Hematopoietic multipotent progenitor cell treated with erythropoietin and hydrocortisone succinate and interleukin-3 and kit ligand, for 15 days (in vitro differentiated cells): ENCODE measurements at regions not wholly inside any gene's neighbourhood (a gene's known extent, or its start where the extent isn't known, plus 50 kb on each side); places are given as distances from the start of the nearest gene placed in this dataset.

Experiments used
- DNase-seq: peaks from one replicate; pipeline ENCODE4 v3.0.0-alpha.2; 2015; ENCODE audit warnings: low spot score

GRCh38 chr9:16133556-16134227, 580.8 kb downstream of the CCDC171 start:
- peak; percentile 67 for DNase-seq

GRCh38 chr9:16134351-16134750, 581.5 kb downstream of the CCDC171 start:
- no peak for DNase-seq

DNA sequence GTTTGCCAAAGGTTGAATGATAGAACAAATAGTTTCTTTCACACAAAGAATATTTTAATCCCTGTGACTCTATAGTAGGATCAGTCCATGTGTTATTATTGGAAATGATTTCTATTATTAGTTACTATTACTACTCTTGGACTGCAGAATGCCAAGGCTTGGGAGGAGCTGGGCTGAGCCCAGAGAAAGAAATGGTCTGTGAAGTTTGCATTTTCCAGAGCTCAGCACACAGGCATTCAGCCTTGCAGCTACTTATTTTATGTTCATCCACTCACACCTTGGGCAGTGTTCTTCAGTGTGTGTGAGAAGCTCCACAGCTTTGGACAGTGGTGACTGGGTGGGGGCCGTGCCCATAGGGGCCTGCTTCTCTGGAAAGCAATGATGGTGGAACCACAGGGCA, 583.1 kb downstream of the CCDC171 start:
- DNase-seq: no peak

GRCh38 chr9:16136451-16136850, 583.6 kb downstream of the CCDC171 start:
- DNase-seq: no peak

- no peak for DNase-seq
Measured at GRCh38 chr9:16136961-16137360, 584.1 kb downstream of the CCDC171 start.

DNA sequence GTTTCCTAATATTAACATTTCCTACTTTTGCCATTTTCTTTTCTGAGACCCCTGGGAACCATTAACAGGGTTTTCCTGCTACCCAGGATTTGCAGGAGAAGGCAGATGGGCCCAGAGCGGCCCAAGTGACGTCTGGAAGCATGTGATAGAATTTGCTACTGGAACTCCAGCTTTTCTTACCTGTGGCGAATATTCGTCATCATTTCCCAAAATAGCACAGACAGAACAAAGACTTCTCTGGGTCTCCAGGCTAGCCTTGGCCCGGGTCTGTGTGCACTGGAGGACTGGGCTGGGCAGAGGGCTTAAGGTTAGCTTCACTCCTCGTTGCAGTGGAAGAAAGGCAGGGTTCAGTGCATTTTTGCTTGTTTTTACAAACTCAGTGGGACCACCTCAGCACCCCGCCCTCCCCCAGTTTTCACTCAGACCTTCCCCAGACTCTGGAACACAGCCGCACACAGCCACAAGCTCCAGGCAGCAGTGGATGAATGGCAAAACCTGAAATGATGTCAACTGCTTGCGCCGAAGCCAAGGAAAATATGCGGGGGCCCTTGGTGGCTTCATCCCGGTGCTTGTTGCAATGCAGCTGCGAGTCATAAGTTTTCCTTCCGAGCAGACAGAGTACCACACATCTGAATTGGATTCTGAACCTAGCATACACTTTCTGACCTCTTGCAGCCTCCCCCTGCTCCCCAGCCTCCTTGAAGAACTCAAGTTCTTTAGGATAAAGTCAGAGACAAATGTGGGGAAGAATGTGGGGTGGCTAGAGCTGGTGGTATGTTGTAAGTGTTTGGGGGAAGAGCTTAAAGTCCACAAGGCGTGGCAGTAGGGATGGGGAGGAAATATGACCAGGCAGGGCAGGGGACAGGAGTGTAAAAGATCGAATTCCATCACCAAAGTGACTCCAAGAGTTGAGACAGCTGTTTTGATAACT, 586.0 kb downstream of the CCDC171 start:
- no peak for DNase-seq

DNA sequence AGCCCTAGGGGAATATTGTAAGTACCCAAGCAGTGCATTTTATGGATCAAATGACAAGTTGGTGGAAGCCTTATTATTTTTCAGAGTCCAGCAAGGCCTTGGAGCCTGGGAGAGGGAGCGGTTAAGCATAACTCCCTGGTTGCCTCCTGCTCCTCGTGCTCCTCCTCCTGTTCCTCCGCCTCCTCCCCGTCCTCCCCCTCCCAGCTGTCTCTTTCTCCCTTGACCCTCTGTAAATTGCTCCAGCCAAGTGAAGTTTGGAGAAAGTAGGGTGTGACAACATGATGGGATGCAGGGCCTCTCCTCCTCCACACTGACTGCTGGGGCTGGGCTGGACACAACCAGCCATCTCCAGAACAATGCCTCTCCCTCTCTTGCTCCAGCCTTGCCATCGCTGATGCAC, 586.9 kb downstream of the CCDC171 start:
- DNase-seq: no peak

DNA sequence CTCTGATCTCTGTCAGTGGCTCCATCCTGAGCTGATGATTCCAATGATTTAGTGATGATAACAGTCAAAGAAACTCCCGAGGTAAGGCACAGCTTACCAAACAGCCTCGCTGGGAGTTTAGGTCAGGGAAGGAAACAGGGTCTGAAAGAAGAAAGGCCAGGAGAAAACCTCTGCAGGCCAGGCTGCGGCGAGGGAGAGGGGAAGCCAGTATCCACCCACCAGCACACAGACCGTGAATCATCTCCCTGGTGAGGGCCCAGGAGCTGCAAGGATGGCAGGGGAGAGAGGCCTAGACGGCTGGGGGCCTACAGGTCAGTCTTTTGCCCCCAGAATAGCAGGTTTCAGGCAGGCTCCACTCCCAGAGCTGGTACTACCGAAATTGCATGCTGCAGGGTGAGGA, 590.5 kb downstream of the CCDC171 start:
- DNase-seq: no peak

- no peak for DNase-seq
Measured at GRCh38 chr9:16143947-16144890, 591.4 kb downstream of the CCDC171 start.

GRCh38 chr9:16145196-16145950, 592.5 kb downstream of the CCDC171 start:
- DNase-seq: no peak

- DNase-seq: no peak
Measured at GRCh38 chr9:16147726-16148125, 594.9 kb downstream of the CCDC171 start.

DNA sequence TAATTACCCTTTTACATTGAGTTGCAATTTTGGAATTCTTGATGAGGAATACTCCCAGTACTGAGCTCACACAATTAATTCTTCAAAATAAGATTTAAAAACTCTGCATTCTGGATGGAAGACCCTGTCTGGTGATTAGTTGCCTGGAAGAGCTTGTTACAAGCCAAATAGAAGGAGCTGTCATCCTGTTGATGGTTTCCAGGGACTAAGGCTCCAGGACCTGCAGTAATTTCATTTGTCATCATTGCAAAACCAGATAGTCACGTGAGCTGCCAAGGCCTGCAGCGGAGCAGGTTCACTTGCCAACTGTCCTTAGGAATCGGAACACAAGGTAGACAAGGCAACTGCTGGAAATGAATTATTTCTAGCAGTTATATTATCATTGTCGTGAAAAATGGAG, 597.7 kb downstream of the CCDC171 start:
- no peak for DNase-seq

DNA sequence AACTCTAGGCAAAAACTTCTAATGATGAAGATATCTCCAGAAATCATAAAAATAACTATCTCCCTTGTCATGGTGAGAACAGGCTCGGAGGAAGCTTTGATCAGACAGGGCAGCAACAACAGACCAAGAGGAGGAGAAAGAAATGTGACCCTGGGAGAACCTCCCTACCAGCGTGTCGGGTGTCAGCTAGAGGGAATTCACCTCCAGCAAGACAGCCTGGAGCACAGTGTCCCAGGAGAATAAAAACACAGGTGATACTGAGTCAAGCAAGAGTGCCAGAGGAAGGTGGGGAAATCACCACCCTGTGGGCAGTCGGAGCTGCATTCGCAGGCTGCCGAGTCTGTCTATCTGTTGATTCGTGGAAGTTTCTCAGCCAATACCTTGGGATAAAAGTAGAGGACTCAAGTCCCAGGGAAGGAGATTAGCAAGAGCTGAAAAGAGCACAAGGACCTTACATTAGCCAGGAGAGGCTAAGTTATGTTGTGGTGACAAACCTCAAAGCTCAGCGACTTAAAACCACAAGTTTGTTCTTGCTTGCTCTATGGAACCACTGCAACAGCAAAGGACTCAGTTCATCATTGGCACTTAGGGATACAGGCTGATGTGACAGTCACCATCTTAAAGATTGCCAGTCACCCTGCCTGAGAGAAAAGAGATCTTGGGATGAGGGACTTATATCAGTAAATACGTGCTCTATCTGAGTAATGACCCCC, 598.3 kb downstream of the CCDC171 start:
- no peak for DNase-seq

DNA sequence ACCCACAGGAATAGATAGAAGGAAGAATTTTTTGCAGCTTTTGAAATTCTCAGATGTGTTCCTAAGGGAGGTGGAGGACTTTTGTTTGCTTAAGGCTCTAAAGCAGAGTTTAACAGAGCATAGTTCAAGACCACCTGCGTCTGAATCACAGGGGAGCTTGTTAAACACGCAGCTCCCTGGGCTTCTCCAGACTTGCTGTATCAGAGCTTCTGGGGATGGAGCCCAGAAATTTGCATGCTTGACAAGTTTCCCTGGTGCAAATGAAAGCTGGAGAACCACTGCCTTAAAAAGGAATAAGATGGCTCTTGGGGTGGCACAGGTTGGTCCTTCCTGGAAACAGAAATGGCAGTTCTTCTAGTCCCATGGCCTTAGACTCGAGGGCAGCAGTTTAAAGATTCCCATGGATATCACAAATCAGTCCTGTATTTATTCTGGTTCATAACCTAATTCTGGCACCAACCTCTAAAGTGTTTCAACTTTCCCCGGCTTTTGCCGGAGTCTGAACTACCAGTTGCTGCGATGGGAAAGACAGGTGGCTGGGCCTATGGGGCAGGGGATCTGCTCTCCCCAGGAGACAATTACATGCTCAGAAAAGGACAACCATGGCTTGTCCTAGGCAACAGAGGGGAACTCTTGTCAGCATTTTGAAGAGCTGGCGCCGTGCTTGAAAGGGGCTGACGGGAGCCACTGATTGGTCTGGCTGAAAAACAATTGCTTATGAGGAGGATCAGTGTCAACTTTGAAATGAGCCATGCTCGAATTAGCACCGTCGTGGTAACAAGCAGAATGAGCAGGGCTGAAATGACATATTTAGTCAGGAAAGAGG, 599.6 kb downstream of the CCDC171 start:
- no peak for DNase-seq

DNA sequence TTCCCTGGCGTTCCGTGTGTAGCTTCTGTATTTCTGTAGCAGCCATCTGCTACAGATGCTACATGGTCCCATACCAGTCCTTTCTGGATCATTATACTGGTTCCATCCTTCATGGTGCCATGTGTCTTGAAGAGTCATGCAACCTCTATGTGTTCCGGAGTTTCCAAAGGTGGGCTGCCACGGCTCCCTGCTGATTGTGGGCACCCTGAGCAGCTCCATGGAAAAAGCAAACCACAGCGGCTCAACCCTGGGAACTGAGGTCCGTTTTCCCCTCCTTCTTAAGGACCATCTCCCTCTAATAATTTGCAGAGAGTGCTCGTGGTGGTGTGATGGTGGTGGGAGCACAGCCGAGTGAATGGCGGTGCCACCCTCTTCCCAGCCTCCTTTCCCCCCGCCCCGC, 600.4 kb downstream of the CCDC171 start:
- no peak for DNase-seq

DNA sequence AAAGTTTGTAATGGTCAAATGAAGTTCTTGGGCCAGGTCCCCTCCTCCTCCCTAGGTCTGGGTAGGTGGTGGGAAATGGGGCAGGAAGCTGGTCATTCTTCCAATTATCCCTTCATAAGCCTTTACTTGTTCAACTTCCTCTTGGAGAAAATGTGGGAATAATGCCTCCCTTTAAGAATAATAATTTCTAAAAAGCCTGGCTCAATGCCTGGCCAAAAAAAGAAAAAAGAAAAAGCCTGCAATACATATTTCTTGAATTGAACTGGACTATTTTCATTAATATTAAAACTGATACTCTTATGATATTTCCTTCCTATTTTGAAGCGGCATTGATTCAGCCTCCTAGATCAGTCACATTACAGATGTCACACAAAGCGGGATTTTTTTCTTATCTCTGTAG, 600.9 kb downstream of the CCDC171 start:
- DNase-seq: no peak

DNA sequence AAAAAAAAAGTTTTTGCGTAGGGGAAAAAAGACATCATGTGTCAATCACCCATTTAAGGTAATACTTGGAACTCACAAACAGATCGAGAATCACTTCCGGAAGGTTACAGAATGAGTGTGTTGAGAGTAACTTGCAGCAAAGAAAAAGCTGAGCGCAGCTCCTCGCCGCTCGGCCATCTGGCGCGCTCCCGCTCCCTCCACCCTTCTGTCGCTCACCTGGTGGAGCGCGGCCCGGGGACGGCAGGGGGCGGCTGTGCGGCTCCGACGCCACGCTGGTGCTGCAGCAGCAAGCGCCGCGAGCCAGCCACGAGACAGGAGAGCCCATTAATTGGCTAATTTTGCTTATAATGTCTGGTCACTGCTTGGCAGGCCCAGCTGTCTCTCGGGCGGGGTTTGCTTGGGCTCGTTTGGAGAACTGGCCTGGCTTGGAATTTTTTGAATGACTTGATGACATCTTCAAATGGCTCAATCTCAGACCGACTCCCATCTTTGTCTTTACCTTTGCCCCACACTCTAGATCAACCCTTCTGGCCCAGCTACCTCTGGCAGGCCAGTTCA, 601.8 kb downstream of the CCDC171 start:
- no peak for DNase-seq

GRCh38 chr9:16155878-16156277, 603.0 kb downstream of the CCDC171 start:
- DNase-seq: no peak

GRCh38 chr9:16157216-16157615, 604.4 kb downstream of the CCDC171 start:
- DNase-seq: no peak

DNA sequence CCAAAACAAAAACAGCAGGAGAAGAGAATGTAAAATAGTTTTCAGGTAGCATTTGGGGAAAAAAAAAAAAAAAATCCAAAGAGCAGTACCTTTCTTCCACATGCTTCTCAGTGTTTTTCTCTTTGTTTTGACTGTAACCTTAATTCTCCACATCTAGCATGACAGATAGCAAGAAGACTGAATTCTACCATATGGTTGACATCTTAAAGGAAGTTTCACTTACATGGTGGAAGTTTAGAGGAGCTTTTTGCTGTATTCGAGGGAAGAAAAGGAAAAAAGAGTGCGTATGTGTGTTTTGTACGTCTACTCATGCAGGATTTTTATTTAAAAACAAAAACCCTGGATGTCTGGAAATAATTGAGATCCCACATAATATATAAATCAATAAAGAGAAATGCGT, 604.8 kb downstream of the CCDC171 start:
- no peak for DNase-seq
